T-cell (primary cell): ENCODE measurements at regions not wholly inside any gene's neighbourhood (a gene's known extent, or its start where the extent isn't known, plus 50 kb on each side); places are given as distances from the start of the nearest gene placed in this dataset.

Experiments used
- ATAC-seq, 4 experiments: fragments of 200-7000 bp in 3 of 4; fragments of 150-1000 bp in 1 of 4; cut with Tn5 transposase; replicated peaks in 1 of 4; 1 replicate in 3 of 4; 2 replicates in 1 of 4; pipeline ENCODE4 v1.10.0; 2021; ENCODE audit warnings: moderate library complexity in 3 of 4, mild to moderate bottlenecking in 2 of 4, moderate number of reproducible peaks in 1 of 4
- CTCF ChIA-PET, 2 donors: fragments of 300-600 bp; sonication (Branson Sonifier 250); formaldehyde crosslinking; loops; one replicate each; lab custom pipeline; 2022; ENCODE audit warnings: antibody characterized with exemption in 2 of 2; lab: Charles Lee
- POLR2A ChIA-PET, 2 donors: fragments of 300-600 bp; sonication (Branson Sonifier 250); formaldehyde crosslinking; loops; one replicate each; lab custom pipeline; 2022; ENCODE audit warnings: antibody characterized with exemption in 2 of 2; lab: Charles Lee
- DNase-seq, 35 experiments: peaks; one replicate each; pipeline versions ENCODE4 v3.0.0 to v3.0.0-alpha.2; 2013 to 2023
- H3K27ac ChIP-seq: one replicate; pipeline ENCODE4 v1.5.1; 2013; ENCODE audit warnings: low read length
- H3K27me3 ChIP-seq, 2 experiments: replicated peaks in 1 of 2; 1 replicate in 1 of 2; 2 replicates in 1 of 2; pipeline versions ENCODE4 v1.6.1 to v1.7.0; 2013; ENCODE audit warnings: low read length in 1 of 2, mixed read lengths in 1 of 2; ENCODE audit not compliant: control insufficient read depth in 2 of 2, insufficient read depth in 2 of 2; ENCODE audit errors: extremely low read depth in 1 of 2
- H3K36me3 ChIP-seq, 2 donors: 1 replicate in 1 of 2; 2 replicates in 1 of 2; pipeline versions ENCODE4 v1.6.1 to v1.7.0; 2013; ENCODE audit warnings: low read length in 1 of 2; ENCODE audit not compliant: control insufficient read depth in 2 of 2, insufficient read depth in 1 of 2; ENCODE audit errors: extremely low read depth in 1 of 2
- H3K4me1 ChIP-seq, 2 experiments: 1 replicate in 1 of 2; 2 replicates in 1 of 2; pipeline versions ENCODE4 v1.6.1 to v1.7.0; 2013; ENCODE audit warnings: low read length in 2 of 2, mixed read lengths in 1 of 2; ENCODE audit not compliant: insufficient read depth in 2 of 2, control insufficient read depth in 1 of 2; ENCODE audit errors: extremely low read depth in 1 of 2
- H3K4me3 ChIP-seq, 2 donors: 1 replicate in 1 of 2; 2 replicates in 1 of 2; pipeline versions ENCODE4 v1.5.1 to v1.7.0; 2013; ENCODE audit warnings: mild to moderate bottlenecking in 2 of 2, low read length in 1 of 2, moderate library complexity in 1 of 2; ENCODE audit not compliant: control insufficient read depth in 1 of 2; ENCODE audit errors: extremely low read depth in 1 of 2
- H3K9me3 ChIP-seq: 2 replicates; pipeline ENCODE4 v1.7.0; 2013
- H3K27ac Mint-ChIP-seq, 2 donors: one replicate each; pipeline ENCODE4 v1.8.0; 2020 to 2021; ENCODE audit warnings: mild to moderate bottlenecking in 2 of 2, mixed read lengths in 2 of 2
- H3K27me3 Mint-ChIP-seq, 2 donors: one replicate each; pipeline ENCODE4 v1.8.0; 2021 to 2022; ENCODE audit warnings: mixed read lengths in 2 of 2
- H3K36me3 Mint-ChIP-seq: one replicate; pipeline ENCODE4 v1.8.0; 2021; ENCODE audit warnings: mixed read lengths
- H3K4me1 Mint-ChIP-seq, 3 donors: one replicate each; pipeline ENCODE4 v1.8.0; 2020 to 2022; ENCODE audit warnings: mixed read lengths in 3 of 3, mild to moderate bottlenecking in 1 of 3
- H3K4me3 Mint-ChIP-seq, 3 donors: one replicate each; pipeline ENCODE4 v1.8.0; 2020 to 2022; ENCODE audit warnings: mild to moderate bottlenecking in 3 of 3, mixed read lengths in 3 of 3, moderate library complexity in 3 of 3
- H3K9me3 Mint-ChIP-seq, 3 donors: one replicate each; pipeline ENCODE4 v1.8.0; 2020 to 2022; ENCODE audit warnings: mixed read lengths in 3 of 3
- WGBS: methylation state at CpG from one replicate; pipeline ENCODE4 v1.1.5; 2013; ENCODE audit warnings: missing lambda C conversion rate; ENCODE audit not compliant: insufficient coverage; 5-methylcytosine and 5-hydroxymethylcytosine counted together

- CTCF ChIA-PET, result interaction anchor here in 1 of 2 donors (0.6 kb wide), 1 partner anchor 129 kb away, joined by 3 read pairs; no protein-coding TSS in a partner anchor
- no peaks in the 10 kb centered on the region for H3K27me3 ChIP-seq
- no peaks in the 10 kb centered on the region for H3K9me3 ChIP-seq
Measured at GRCh38 chr2:189300916-189301315, 121.4 kb upstream of the COL5A2 start.

GRCh38 chr2:189302274-189302948, 122.8 kb upstream of the COL5A2 start:
- Histone ChIP-seq H3K27me3 (no peaks in the 10 kb centered on the region), H3K9me3 (no peaks in the 10 kb centered on the region), H3K4me1 (peaks cover 31 to 68% of the 10 kb centered on the region in 2 experiments), H3K27ac (peak overlapping the region; percentile 16), H3K36me3 (no peaks in the 10 kb centered on the region), H3K4me3 (no peak overlapping the region)
- ATAC-seq, result no peak
- Mint-ChIP-seq H3K4me1 (peaks cover 82 to 94% (median 85%) of the 10 kb centered on the region in 3 donors), H3K36me3 (peaks cover 3% of the 10 kb centered on the region), H3K27ac (peak overlapping the region; percentile 86 to 94), H3K4me3 (peak overlapping the region in 1 of 3 donors; percentile 60), H3K27me3 (no peaks in the 10 kb centered on the region), H3K9me3 (peaks cover 0 to 4% (median 1%) of the 10 kb centered on the region in 3 donors)
- ChIA-PET POLR2A (interaction anchor here in 1 of 2 donors (0.7 kb wide), 1 partner anchor 1028 kb away, joined by 3 read pairs; no protein-coding TSS in a partner anchor), CTCF (no interaction called here)
- WGBS, result no CpG with 5 or more reads among the region's 5 CpGs
- no peak for DNase-seq

More at GRCh38 chr2:189300916-189301315, 121.4 kb upstream of the COL5A2 start:
- ATAC-seq (peak; percentile 67 to 80 (median 74)), DNase-seq (peak in 30 of 35 experiments; percentile 8 to 55 (median 30))
- H3K36me3 Mint-ChIP-seq, result peaks cover 3% of the 10 kb centered on the region
- peak overlapping the region; percentile 89 to 94 for H3K27ac Mint-ChIP-seq
- peak overlapping the region in 2 of 3 donors; percentile 4 to 63 for H3K4me3 Mint-ChIP-seq
- no peak overlapping the region for H3K4me3 ChIP-seq
- H3K36me3 ChIP-seq, result no peaks in the 10 kb centered on the region
- POLR2A ChIA-PET, result interaction anchor here in 1 of 2 donors (0.6 kb wide), 1 partner anchor 8 kb away, joined by 3 read pairs; no protein-coding TSS in a partner anchor
- H3K9me3 Mint-ChIP-seq, result peaks cover 0 to 4% (median 1%) of the 10 kb centered on the region in 3 donors
- H3K4me1 Mint-ChIP-seq, result peaks cover 89 to 99% (median 90%) of the 10 kb centered on the region in 3 donors
- no peaks in the 10 kb centered on the region for H3K27me3 Mint-ChIP-seq
- H3K27ac ChIP-seq, result peak overlapping the region; percentile 57
- H3K4me1 ChIP-seq, result peaks cover 33 to 82% of the 10 kb centered on the region in 2 experiments

- H3K4me1 ChIP-seq, result peaks cover 24 to 50% of the 10 kb centered on the region in 2 experiments
- ChIA-PET POLR2A (interaction anchor here in 1 of 2 donors (0.5 kb wide), 1 partner anchor 61 kb away, joined by 3 read pairs; no protein-coding TSS in a partner anchor), CTCF (interaction anchor here in 1 of 2 donors (0.9 kb wide), 1 partner anchor 136 kb away, joined by 4 read pairs; the partner anchor contains the start of gene WDR75)
- no peak overlapping the region for H3K4me3 ChIP-seq
- no peaks in the 10 kb centered on the region for H3K27me3 Mint-ChIP-seq
- 0% methylated on average over 1 of the region's 2 CpGs for WGBS
- H3K9me3 Mint-ChIP-seq, result peaks cover 0 to 4% (median 1%) of the 10 kb centered on the region in 3 donors
- peaks cover 69 to 80% (median 72%) of the 10 kb centered on the region in 3 donors for H3K4me1 Mint-ChIP-seq
- DNase-seq (peak; percentile 15 to 69 (median 40)), ATAC-seq (peak; percentile 85 to 92 (median 90))
- H3K36me3 Mint-ChIP-seq, result peaks cover 3% of the 10 kb centered on the region
- H3K36me3 ChIP-seq, result no peaks in the 10 kb centered on the region
- H3K27ac ChIP-seq, result peak overlapping the region; percentile 66
- no peaks in the 10 kb centered on the region for H3K27me3 ChIP-seq
- H3K27ac Mint-ChIP-seq, result peak overlapping the region; percentile 86 to 94
- H3K4me3 Mint-ChIP-seq, result peak overlapping the region in 1 of 3 donors; percentile 60
- H3K9me3 ChIP-seq, result no peaks in the 10 kb centered on the region
Measured at GRCh38 chr2:189304360-189304759, 124.8 kb upstream of the COL5A2 start.

GRCh38 chr2:189305291-189305943, 125.9 kb upstream of the COL5A2 start:
- POLR2A ChIA-PET, result no interaction called here
- peak overlapping the region; percentile 31 for H3K27ac ChIP-seq
- ATAC-seq (no peak), DNase-seq (no peak)
- Mint-ChIP-seq H3K9me3 (peaks cover 0 to 4% (median 1%) of the 10 kb centered on the region in 3 donors), H3K4me1 (peaks cover 68 to 80% (median 71%) of the 10 kb centered on the region in 3 donors), H3K36me3 (peaks cover 3% of the 10 kb centered on the region), H3K27me3 (no peaks in the 10 kb centered on the region), H3K27ac (peak overlapping the region; percentile 59 to 94), H3K4me3 (no peak overlapping the region)
- H3K9me3 ChIP-seq, result no peaks in the 10 kb centered on the region
- H3K4me1 ChIP-seq, result peaks cover 22 to 40% of the 10 kb centered on the region in 2 experiments
- H3K4me3 ChIP-seq, result no peak overlapping the region
- H3K36me3 ChIP-seq, result no peaks in the 10 kb centered on the region
- WGBS, result no CpG with 5 or more reads among the region's 3 CpGs
- CTCF ChIA-PET, result no interaction called here
- no peaks in the 10 kb centered on the region for H3K27me3 ChIP-seq

- H3K36me3 Mint-ChIP-seq, result no peaks in the 10 kb centered on the region
- POLR2A ChIA-PET, result no interaction called here
- H3K4me1 Mint-ChIP-seq, result peaks cover 61 to 74% (median 64%) of the 10 kb centered on the region in 3 donors
- WGBS, result no CpG with 5 or more reads among the region's 2 CpGs
- no peaks in the 10 kb centered on the region for H3K27me3 Mint-ChIP-seq
- H3K27ac Mint-ChIP-seq, result no peak overlapping the region
- H3K9me3 Mint-ChIP-seq, result peaks cover 0 to 4% (median 0%) of the 10 kb centered on the region in 3 donors
- Histone ChIP-seq H3K27me3 (peaks cover 0 to 1% of the 10 kb centered on the region in 2 experiments), H3K4me3 (no peak overlapping the region), H3K9me3 (no peaks in the 10 kb centered on the region), H3K4me1 (peaks cover 20 to 30% of the 10 kb centered on the region in 2 experiments), H3K27ac (no peak overlapping the region), H3K36me3 (no peaks in the 10 kb centered on the region)
- CTCF ChIA-PET, result no interaction called here
- no peak for DNase-seq
- no peak for ATAC-seq
- H3K4me3 Mint-ChIP-seq, result no peak overlapping the region
Measured at GRCh38 chr2:189306525-189306924, 127.0 kb upstream of the COL5A2 start.
